Astrocyte of the spinal cord (primary cell): ENCODE measurements at regions not wholly inside any gene's neighbourhood (a gene's known extent, or its start where the extent isn't known, plus 50 kb on each side); places are given as distances from the start of the nearest gene placed in this dataset.
"Not testable (repeated sequence)": the region's sequence is repeated elsewhere in the genome, so short reads cannot be mapped to it uniquely, and the experiment has no call there.

Experiments used
- DNase-seq: peaks from one replicate; pipeline ENCODE4 v3.0.0; 2011; ENCODE audit warnings: low read depth, low spot score
- H3K4me3 ChIP-seq: 2 replicates; pipeline ENCODE4 v1.5.1; 2011; ENCODE audit warnings: low read depth, mild to moderate bottlenecking, low read length, moderate library complexity
- in situ Hi-C: cut with HindIII; loops from 2 replicates; pipeline ENCODE4 v1.10.0; 2017; ENCODE audit warnings: low sequenced_read_pairs
- TF ChIP-seq, protein P1 (sequence below): IDR thresholded peaks from 2 replicates; pipeline ENCODE4 v1.5.1; 2012; ENCODE audit warnings: low read depth, mild to moderate bottlenecking, low read length, inconsistent platforms

DNA sequence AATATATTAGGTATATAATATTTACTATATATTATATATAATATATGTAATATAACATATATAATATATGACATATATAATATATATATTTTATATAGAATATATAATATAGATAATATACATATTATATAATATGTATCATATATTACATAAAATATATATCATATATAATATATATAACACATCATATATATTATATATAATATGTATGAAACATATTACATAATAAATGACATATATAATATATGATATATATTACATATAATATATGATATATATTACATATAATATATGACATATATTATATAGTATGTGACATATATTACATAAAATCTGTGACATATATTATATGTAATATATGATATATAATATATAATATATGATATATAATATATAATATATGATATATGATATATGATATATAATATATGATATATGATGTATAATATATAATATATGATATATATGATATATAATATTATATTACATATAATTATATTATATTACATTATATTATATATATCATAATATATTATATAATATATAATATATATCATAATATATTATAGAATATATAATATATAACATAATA, 119.5 kb upstream of the RIMBP3 start:
- in situ Hi-C loops, result no loop called here
- H3K4me3 ChIP-seq, result no peak overlapping the region
- no peak for DNase-seq
- TF ChIP-seq, protein P1, sequence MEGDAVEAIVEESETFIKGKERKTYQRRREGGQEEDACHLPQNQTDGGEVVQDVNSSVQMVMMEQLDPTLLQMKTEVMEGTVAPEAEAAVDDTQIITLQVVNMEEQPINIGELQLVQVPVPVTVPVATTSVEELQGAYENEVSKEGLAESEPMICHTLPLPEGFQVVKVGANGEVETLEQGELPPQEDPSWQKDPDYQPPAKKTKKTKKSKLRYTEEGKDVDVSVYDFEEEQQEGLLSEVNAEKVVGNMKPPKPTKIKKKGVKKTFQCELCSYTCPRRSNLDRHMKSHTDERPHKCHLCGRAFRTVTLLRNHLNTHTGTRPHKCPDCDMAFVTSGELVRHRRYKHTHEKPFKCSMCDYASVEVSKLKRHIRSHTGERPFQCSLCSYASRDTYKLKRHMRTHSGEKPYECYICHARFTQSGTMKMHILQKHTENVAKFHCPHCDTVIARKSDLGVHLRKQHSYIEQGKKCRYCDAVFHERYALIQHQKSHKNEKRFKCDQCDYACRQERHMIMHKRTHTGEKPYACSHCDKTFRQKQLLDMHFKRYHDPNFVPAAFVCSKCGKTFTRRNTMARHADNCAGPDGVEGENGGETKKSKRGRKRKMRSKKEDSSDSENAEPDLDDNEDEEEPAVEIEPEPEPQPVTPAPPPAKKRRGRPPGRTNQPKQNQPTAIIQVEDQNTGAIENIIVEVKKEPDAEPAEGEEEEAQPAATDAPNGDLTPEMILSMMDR, result no peak

DNA sequence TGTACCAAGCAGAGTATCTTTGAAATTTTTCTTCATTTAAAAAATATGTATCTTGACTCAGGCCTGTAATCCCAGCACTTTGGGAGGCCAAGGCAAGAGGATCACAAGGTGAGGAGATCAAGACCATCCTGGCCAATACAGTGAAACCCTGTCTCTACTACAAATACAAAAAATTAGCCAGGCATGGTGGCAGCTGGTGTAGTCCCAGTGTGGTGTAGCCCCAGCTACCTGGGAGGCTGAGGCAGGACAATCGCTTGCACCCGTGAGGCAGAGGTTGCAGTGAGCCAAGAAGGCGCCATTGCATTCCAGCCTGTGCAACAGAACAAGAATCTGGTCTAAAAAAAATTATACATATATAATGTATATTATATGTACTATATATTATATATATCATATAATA, 118.7 kb upstream of the RIMBP3 start:
- H3K4me3 ChIP-seq, in situ Hi-C loops: not testable (repeated sequence)
- DNase-seq, result peak; percentile 0
